Esophagus muscularis mucosa (tissue), 3 donors: ENCODE measurements at regions not wholly inside any gene's neighbourhood (a gene's known extent, or its start where the extent isn't known, plus 50 kb on each side); places are given as distances from the start of the nearest gene placed in this dataset.

Source experiments
- POLR2AphosphoS5 ChIP-seq, 2 donors: sonication (generic); formaldehyde crosslinking; IDR thresholded peaks; one replicate each; pipeline ENCODE4 v1.6.1; 2017; ENCODE audit warnings: antibody characterized with exemption in 2 of 2
- TF ChIP-seq, protein P1 (sequence below), 3 experiments: fragments of 200-600 bp in 2 of 3; fragments of 450-650 bp in 1 of 3; sonication (generic) in 2 of 3; IDR thresholded peaks; one replicate each; pipeline ENCODE4 v1.5.1; 2017 to 2019; ENCODE audit warnings: antibody characterized with exemption in 3 of 3, mild to moderate bottlenecking in 2 of 3, moderate library complexity in 1 of 3

DNA sequence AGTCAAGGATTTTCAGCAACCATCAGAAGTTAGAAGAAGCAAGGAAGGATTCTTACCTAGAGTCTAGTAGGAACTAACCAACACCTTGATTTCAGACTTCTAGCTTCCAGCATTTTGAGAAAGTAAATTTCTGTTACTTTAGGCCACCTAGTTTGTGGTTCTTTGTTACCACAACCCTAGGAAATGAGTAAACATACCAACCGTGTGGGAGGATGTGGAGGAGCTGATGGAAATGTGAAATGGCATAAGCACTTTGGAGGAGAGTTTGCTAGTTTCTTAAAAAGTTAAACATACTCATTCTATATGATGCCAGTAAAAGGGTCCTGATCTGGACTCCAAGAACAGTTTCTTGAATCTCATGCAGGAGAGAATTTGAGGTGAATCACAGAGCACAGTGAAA lies 679.4 kb downstream of the PDHA2 start:
- TF ChIP-seq, protein P1, sequence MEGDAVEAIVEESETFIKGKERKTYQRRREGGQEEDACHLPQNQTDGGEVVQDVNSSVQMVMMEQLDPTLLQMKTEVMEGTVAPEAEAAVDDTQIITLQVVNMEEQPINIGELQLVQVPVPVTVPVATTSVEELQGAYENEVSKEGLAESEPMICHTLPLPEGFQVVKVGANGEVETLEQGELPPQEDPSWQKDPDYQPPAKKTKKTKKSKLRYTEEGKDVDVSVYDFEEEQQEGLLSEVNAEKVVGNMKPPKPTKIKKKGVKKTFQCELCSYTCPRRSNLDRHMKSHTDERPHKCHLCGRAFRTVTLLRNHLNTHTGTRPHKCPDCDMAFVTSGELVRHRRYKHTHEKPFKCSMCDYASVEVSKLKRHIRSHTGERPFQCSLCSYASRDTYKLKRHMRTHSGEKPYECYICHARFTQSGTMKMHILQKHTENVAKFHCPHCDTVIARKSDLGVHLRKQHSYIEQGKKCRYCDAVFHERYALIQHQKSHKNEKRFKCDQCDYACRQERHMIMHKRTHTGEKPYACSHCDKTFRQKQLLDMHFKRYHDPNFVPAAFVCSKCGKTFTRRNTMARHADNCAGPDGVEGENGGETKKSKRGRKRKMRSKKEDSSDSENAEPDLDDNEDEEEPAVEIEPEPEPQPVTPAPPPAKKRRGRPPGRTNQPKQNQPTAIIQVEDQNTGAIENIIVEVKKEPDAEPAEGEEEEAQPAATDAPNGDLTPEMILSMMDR (IDR thresholded peaks at IDR 0.05), result no peak
- no peak for TF ChIP-seq POLR2AphosphoS5 (IDR thresholded peaks at IDR 0.05)
